Transverse colon (tissue), 4 donors: ENCODE measurements at regions not wholly inside any gene's neighbourhood (a gene's known extent, or its start where the extent isn't known, plus 50 kb on each side); places are given as distances from the start of the nearest gene placed in this dataset.
"Not testable (repeated sequence)": the region's sequence is repeated elsewhere in the genome, so short reads cannot be mapped to it uniquely, and the experiment has no call there.

Source experiments
- DNase-seq: peaks from one replicate; pipeline ENCODE4 v3.0.0-alpha.2; 2019
- H3K27ac ChIP-seq, 4 donors: fragments of 200-600 bp; sonication (generic); 2 replicates each; pipeline ENCODE4 v1.5.1; 2016 to 2018; ENCODE audit warnings: inconsistent platforms in 4 of 4
- H3K27me3 ChIP-seq: fragments of 200-600 bp; sonication (generic); 2 replicates; pipeline ENCODE4 v1.5.1; 2017; ENCODE audit warnings: inconsistent platforms
- H3K36me3 ChIP-seq, 4 donors: fragments of 200-600 bp; sonication (generic); 2 replicates each; pipeline ENCODE4 v1.5.1; 2017 to 2019; ENCODE audit warnings: inconsistent platforms in 4 of 4
- H3K4me1 ChIP-seq, 4 donors: fragments of 200-600 bp; sonication (generic); 2 replicates each; pipeline ENCODE4 v1.5.1; 2017 to 2020; ENCODE audit warnings: inconsistent platforms in 4 of 4
- H3K4me3 ChIP-seq, 4 donors: fragments of 200-600 bp; sonication (generic); 1 replicate in 1 of 4; 2 replicates in 3 of 4; pipeline versions ENCODE4 v1.5.1 to v1.6.1; 2017 to 2019; ENCODE audit warnings: inconsistent platforms in 4 of 4
- H3K9me3 ChIP-seq, 2 donors: fragments of 200-600 bp; sonication (generic); 2 replicates each; pipeline ENCODE4 v1.5.1; 2017 to 2019; ENCODE audit warnings: inconsistent platforms in 2 of 2
- EP300 ChIP-seq: sonication (generic); formaldehyde crosslinking; IDR thresholded peaks from one replicate; pipeline ENCODE4 v1.6.1; 2017; ENCODE audit warnings: antibody characterized with exemption, low read depth
- POLR2A ChIP-seq: fragments of 450-650 bp; IDR thresholded peaks from one replicate; pipeline ENCODE4 v1.6.1; 2016; ENCODE audit warnings: antibody characterized with exemption, mild to moderate bottlenecking, moderate library complexity
- POLR2AphosphoS5 ChIP-seq, 3 donors: sonication (generic); formaldehyde crosslinking; IDR thresholded peaks; one replicate each; pipeline ENCODE4 v1.6.1; 2016; ENCODE audit warnings: antibody characterized with exemption in 3 of 3
- WGBS, 2 donors: methylation state at CpG; one replicate each; pipeline ENCODE4 v1.1.5; 2018; ENCODE audit warnings: low coverage in 1 of 2; 5-methylcytosine and 5-hydroxymethylcytosine counted together
- in situ Hi-C, 4 donors: fragments of 200-750 bp; cut with MboI; loops; one replicate each; pipeline versions ENCODE4 v1.15.0 to v1.15.1; 2017; ENCODE audit warnings: low sequenced_read_pairs in 3 of 4, low pct_ligation_motif_present in 1 of 4, low pct_unique_long_range_greater_than_20kb in 1 of 4
- intact Hi-C: fragments of 100-400 bp; cut with DNase I; formaldehyde crosslinking; loops from one replicate; pipeline ENCODE4 v1.15.1; 2023; ENCODE audit warnings: low total_unique reads
- TF ChIP-seq, protein P1 (sequence below), 5 experiments: fragments of 200-600 bp in 3 of 5; fragments of 450-650 bp in 2 of 5; sonication (generic) in 3 of 5; IDR thresholded peaks; 1 replicate in 2 of 5; 2 replicates in 3 of 5; pipeline ENCODE4 v1.5.1; 2016 to 2017; ENCODE audit warnings: antibody characterized with exemption in 5 of 5, inconsistent platforms in 3 of 5, mild to moderate bottlenecking in 2 of 5, moderate library complexity in 1 of 5

DNA sequence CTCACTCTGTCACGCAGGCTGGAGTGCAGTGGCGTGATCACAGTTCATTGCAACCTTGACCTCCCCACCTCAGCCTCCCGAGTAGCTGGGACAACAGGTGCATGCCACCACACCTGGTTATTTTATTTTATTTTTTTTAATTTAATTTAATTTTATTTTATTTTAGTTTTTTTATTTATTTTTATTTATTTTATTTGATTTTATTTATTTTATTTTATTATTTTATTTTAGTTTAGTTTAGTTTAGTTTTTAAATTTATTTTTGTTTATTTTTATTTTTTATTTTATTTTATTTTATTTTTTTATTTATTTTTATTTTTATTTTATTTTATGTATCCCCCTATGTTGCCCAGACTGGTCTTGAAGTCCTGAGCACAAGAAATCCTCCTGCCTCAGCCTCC lies 202.3 kb upstream of the SLCO3A1 start:
- DNase-seq: no peak
- Histone ChIP-seq H3K9me3 (no peaks in the 10 kb centered on the region), H3K27me3 (peaks cover 9% of the 10 kb centered on the region), H3K36me3 (no peaks in the 10 kb centered on the region), H3K27ac (no peak overlapping the region), H3K4me1 (peaks cover 0 to 4% (median 0%) of the 10 kb centered on the region in 4 donors), H3K4me3 (no peak overlapping the region)
- WGBS, 2 donors: 89 to 100% methylated on average over 3 of the region's 3 CpGs
- intact Hi-C loops: no loop called here
- in situ Hi-C loops: no loop called here
- TF ChIP-seq EP300 (no peak), POLR2AphosphoS5 (IDR thresholded peaks at IDR 0.05) (no peak), POLR2A (no peak)
- TF ChIP-seq, protein P1, sequence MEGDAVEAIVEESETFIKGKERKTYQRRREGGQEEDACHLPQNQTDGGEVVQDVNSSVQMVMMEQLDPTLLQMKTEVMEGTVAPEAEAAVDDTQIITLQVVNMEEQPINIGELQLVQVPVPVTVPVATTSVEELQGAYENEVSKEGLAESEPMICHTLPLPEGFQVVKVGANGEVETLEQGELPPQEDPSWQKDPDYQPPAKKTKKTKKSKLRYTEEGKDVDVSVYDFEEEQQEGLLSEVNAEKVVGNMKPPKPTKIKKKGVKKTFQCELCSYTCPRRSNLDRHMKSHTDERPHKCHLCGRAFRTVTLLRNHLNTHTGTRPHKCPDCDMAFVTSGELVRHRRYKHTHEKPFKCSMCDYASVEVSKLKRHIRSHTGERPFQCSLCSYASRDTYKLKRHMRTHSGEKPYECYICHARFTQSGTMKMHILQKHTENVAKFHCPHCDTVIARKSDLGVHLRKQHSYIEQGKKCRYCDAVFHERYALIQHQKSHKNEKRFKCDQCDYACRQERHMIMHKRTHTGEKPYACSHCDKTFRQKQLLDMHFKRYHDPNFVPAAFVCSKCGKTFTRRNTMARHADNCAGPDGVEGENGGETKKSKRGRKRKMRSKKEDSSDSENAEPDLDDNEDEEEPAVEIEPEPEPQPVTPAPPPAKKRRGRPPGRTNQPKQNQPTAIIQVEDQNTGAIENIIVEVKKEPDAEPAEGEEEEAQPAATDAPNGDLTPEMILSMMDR (IDR thresholded peaks at IDR 0.05): no peak

- in situ Hi-C loops: no loop called here
Measured at GRCh38 chr15:91652610-91653207, 200.8 kb upstream of the SLCO3A1 start.

GRCh38 chr15:91655563-91656290 lies 197.8 kb upstream of the SLCO3A1 start:
- H3K4me3 ChIP-seq, H3K4me1 ChIP-seq, H3K27me3 ChIP-seq, H3K9me3 ChIP-seq, H3K27ac ChIP-seq, DNase-seq, H3K36me3 ChIP-seq, in situ Hi-C loops: not testable (repeated sequence)
- 61 to 69% methylated on average over 8 to 12 of the region's 12 CpGs for WGBS, 2 donors
- intact Hi-C loops: loop anchor here (5.0 kb wide), 1 partner anchor 702 kb away; no protein-coding TSS in a partner anchor

More at GRCh38 chr15:91652610-91653207, 200.8 kb upstream of the SLCO3A1 start:
- Histone ChIP-seq H3K27me3 (peaks cover 9% of the 10 kb centered on the region), H3K9me3 (no peaks in the 10 kb centered on the region), H3K4me1 (peaks cover 0 to 4% (median 0%) of the 10 kb centered on the region in 4 donors), H3K36me3 (no peaks in the 10 kb centered on the region), H3K4me3 (no peak overlapping the region), H3K27ac (no peak overlapping the region)
- intact Hi-C loops: no loop called here
- TF ChIP-seq, protein P1 (IDR thresholded peaks at IDR 0.05): no peak
- TF ChIP-seq EP300: no peak
- 70 to 78% methylated on average over 3 to 7 of the region's 7 CpGs for WGBS, 2 donors
- no peak for DNase-seq

DNA sequence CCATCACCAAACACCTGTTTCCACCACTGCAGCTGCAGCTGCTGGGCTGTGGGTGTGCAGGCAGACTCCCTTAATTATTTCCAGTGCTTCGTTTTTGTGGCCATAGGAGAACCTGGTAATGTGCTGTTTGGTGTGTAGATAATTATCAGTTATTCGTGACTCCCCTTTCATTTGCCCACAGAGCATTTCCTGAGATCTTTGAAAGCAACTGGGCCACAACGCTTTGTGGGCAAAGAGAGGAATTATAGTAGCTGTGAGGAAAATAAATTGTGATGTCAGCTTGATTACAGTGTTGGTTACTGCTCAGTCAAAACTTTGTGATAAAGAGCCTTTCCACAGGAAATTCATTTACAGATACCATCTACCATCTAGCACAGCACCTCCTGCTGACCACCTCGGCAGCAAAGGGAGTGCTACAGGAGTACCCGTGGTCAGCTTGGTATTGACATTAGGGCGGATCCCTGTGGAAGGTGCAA lies 193.3 kb upstream of the SLCO3A1 start:
- Histone ChIP-seq H3K27me3 (no peaks in the 10 kb centered on the region), H3K4me3 (no peak overlapping the region), H3K4me1 (no peaks in the 10 kb centered on the region), H3K36me3 (no peaks in the 10 kb centered on the region), H3K9me3 (no peaks in the 10 kb centered on the region), H3K27ac (no peak overlapping the region)
- intact Hi-C loops: no loop called here
- DNase-seq: no peak
- in situ Hi-C loops: no loop called here
- 55 to 60% methylated on average over 6 of the region's 6 CpGs for WGBS, 2 donors
- no peak for TF ChIP-seq POLR2A
- TF ChIP-seq, protein P1 (IDR thresholded peaks at IDR 0.05): no peak
- TF ChIP-seq POLR2AphosphoS5 (IDR thresholded peaks at IDR 0.05): no peak
- no peak for TF ChIP-seq EP300
